HCT116 (cell line): ENCODE measurements at regions not wholly inside any gene's neighbourhood (a gene's known extent, or its start where the extent isn't known, plus 50 kb on each side); places are given as distances from the start of the nearest gene placed in this dataset.

Source experiments
- ATAC-seq: fragments of 200-7000 bp; cut with Tn5 transposase; 2 replicates; pipeline ENCODE4 v1.9.1; 2020; ENCODE audit warnings: mild to moderate bottlenecking, moderate library complexity
- BruUV-seq: library from RNA; stranded (reverse); fragments of 400-500 nt; replicated peaks from 2 replicates; lab custom pipeline; 2021; lab: Mats Ljungman, UMichigan
- CTCF ChIA-PET: fragments of 300-600 bp; sonication (Branson Sonifier 250); formaldehyde crosslinking; loops from one replicate; lab custom pipeline; 2021; ENCODE audit warnings: antibody characterized with exemption; lab: Charles Lee
- POLR2A ChIA-PET: fragments of 300-600, 350-600 bp; sonication (Branson Sonifier 250); formaldehyde crosslinking; loops from one replicate; lab custom pipeline; 2021; ENCODE audit warnings: antibody characterized with exemption; lab: Charles Lee
- RAD21 ChIA-PET, 2 experiments: fragments of 300-600 bp; sonication (Branson Sonifier 250); formaldehyde crosslinking; loops; one replicate each; lab custom pipeline; 2023; ENCODE audit warnings: low total read pairs in 2 of 2; ENCODE audit not compliant: uncharacterized antibody in 2 of 2, unreplicated experiment in 2 of 2, low non-redundant PET in 1 of 2; lab: Charles Lee
- DNase-seq: peaks from one replicate; pipeline ENCODE4 v3.0.0-alpha.2; 2010; ENCODE audit warnings: low read depth, low spot score
- H2AFZ ChIP-seq: fragments of 200-600 bp; shearing (Covaris generic), sonication (generic); 2 replicates; pipeline ENCODE4 v1.6.1; 2017; ENCODE audit warnings: low read depth, mixed run types, mixed read lengths, antibody characterized with exemption, low read length; ENCODE audit not compliant: poor library complexity, severe bottlenecking
- H3K27ac ChIP-seq: 2 replicates; pipeline ENCODE4 v1.5.1; 2012; ENCODE audit warnings: low read depth, low read length
- H3K27me3 ChIP-seq: fragments of 200-600 bp; sonication (generic); 2 replicates; pipeline ENCODE4 v1.6.1; 2016; ENCODE audit warnings: mixed run types, low read length, mixed read lengths; ENCODE audit not compliant: insufficient read depth
- H3K36me3 ChIP-seq, 2 experiments: fragments of 200-500 bp in 1 of 2; fragments of 200-600 bp in 1 of 2; sonication (Bioruptor generic) in 1 of 2; sonication (generic) in 1 of 2; 2 replicates each; pipeline versions ENCODE4 v1.5.1 to v1.6.1; 2014 to 2016; ENCODE audit warnings: low read length in 2 of 2, inconsistent platforms in 1 of 2, mixed read lengths in 1 of 2, mixed run types in 1 of 2; ENCODE audit not compliant: insufficient read depth in 2 of 2, control insufficient read depth in 1 of 2
- H3K4me1 ChIP-seq, 2 experiments: fragments of 200-600 bp in 1 of 2; sonication (generic) in 1 of 2; 2 replicates each; pipeline versions ENCODE4 v1.5.1 to v1.6.1; 2012 to 2017; ENCODE audit warnings: low read length in 2 of 2, inconsistent platforms in 1 of 2, mild to moderate bottlenecking in 1 of 2, mixed read lengths in 1 of 2, mixed run types in 1 of 2, moderate library complexity in 1 of 2; ENCODE audit not compliant: insufficient read depth in 2 of 2, control insufficient read depth in 1 of 2
- H3K4me2 ChIP-seq: fragments of 200-600 bp; sonication (generic); 2 replicates; pipeline ENCODE4 v1.6.1; 2017; ENCODE audit warnings: mixed run types, low read length, mixed read lengths
- H3K4me3 ChIP-seq, 2 experiments: fragments of 200-600 bp in 1 of 2; sonication (generic) in 1 of 2; replicated peaks in 1 of 2; 2 replicates each; pipeline ENCODE4 v1.5.1; 2011 to 2016; ENCODE audit warnings: low read length in 2 of 2, control low read depth in 1 of 2, low read depth in 1 of 2, mild to moderate bottlenecking in 1 of 2, mixed read lengths in 1 of 2, mixed run types in 1 of 2
- H3K79me2 ChIP-seq: fragments of 200-600 bp; sonication (generic); 2 replicates; pipeline ENCODE4 v1.6.1; 2017; ENCODE audit warnings: mild to moderate bottlenecking, mixed run types, low read length, moderate library complexity, mixed read lengths; ENCODE audit not compliant: insufficient read depth
- H3K9ac ChIP-seq: fragments of 200-600 bp; sonication (generic); 2 replicates; pipeline ENCODE4 v1.6.1; 2016; ENCODE audit warnings: low read length, mixed read lengths
- H3K9me2 ChIP-seq: fragments of 200-600 bp; sonication (generic), shearing (Covaris generic); 2 replicates; pipeline ENCODE4 v1.6.1; 2017; ENCODE audit warnings: mixed run types, mild to moderate bottlenecking, moderate library complexity; ENCODE audit not compliant: insufficient read depth
- H3K9me3 ChIP-seq, 2 experiments: fragments of 200-500 bp in 1 of 2; fragments of 200-600 bp in 1 of 2; sonication (Bioruptor generic) in 1 of 2; sonication (generic) in 1 of 2; 2 replicates each; pipeline ENCODE4 v1.6.1; 2014 to 2017; ENCODE audit warnings: low read length in 2 of 2, mixed read lengths in 2 of 2, inconsistent platforms in 1 of 2, low read depth in 1 of 2, mild to moderate bottlenecking in 1 of 2, mixed run types in 1 of 2, moderate library complexity in 1 of 2; ENCODE audit not compliant: control insufficient read depth in 1 of 2, insufficient read depth in 1 of 2
- H4K20me1 ChIP-seq: fragments of 200-600 bp; sonication (generic), shearing (Covaris generic); 2 replicates; pipeline ENCODE4 v1.6.1; 2017; ENCODE audit warnings: mixed run types, mild to moderate bottlenecking, moderate library complexity; ENCODE audit not compliant: insufficient read depth
- CEBPB ChIP-seq: IDR thresholded peaks from 2 replicates; pipeline ENCODE4 v1.6.1; 2012; ENCODE audit warnings: low read depth
- ELF1 ChIP-seq: IDR thresholded peaks from 2 replicates; pipeline ENCODE4 v1.6.1; 2012; ENCODE audit warnings: low read depth, borderline replicate concordance
- EZH2 ChIP-seq: fragments of 200-600 bp; sonication (generic); IDR thresholded peaks from 2 replicates; pipeline ENCODE4 v1.6.1; 2017; ENCODE audit warnings: antibody characterized with exemption, mixed run types
- JUND ChIP-seq: IDR thresholded peaks from 2 replicates; pipeline ENCODE4 v1.6.1; 2012
- POLR2A ChIP-seq: IDR thresholded peaks from 2 replicates; pipeline ENCODE4 v1.7.0; 2011; ENCODE audit warnings: borderline replicate concordance; ENCODE audit not compliant: insufficient read depth, insufficient read length; ENCODE audit errors: extremely low read depth
- POLR2AphosphoS5 ChIP-seq: IDR thresholded peaks from 2 replicates; pipeline ENCODE4 v1.6.1; 2011; ENCODE audit warnings: mild to moderate bottlenecking, low read depth, low read length, moderate library complexity
- RAD21 ChIP-seq: IDR thresholded peaks from 2 replicates; pipeline ENCODE4 v1.6.1; 2012; ENCODE audit warnings: low read depth, mild to moderate bottlenecking
- SIN3A ChIP-seq: IDR thresholded peaks from 2 replicates; pipeline ENCODE4 v1.6.1; 2012; ENCODE audit warnings: low read depth
- SP1 ChIP-seq: IDR thresholded peaks from 2 replicates; pipeline ENCODE4 v1.6.1; 2012; ENCODE audit warnings: low read depth
- SRF ChIP-seq: IDR thresholded peaks from 2 replicates; pipeline ENCODE4 v1.6.1; 2012; ENCODE audit warnings: low read depth
- TCF7L2 ChIP-seq: IDR thresholded peaks from 2 replicates; pipeline ENCODE4 v1.7.0; 2011; ENCODE audit warnings: borderline replicate concordance, inconsistent platforms; ENCODE audit not compliant: insufficient read depth, insufficient read length; ENCODE audit errors: extremely low read depth
- YY1 ChIP-seq: IDR thresholded peaks from 2 replicates; pipeline ENCODE4 v1.6.1; 2011; ENCODE audit warnings: low read length, low read depth, moderate library complexity, mild to moderate bottlenecking; ENCODE audit not compliant: insufficient replicate concordance; ENCODE audit errors: extremely low read depth
- ZFX ChIP-seq: fragments of 450-650 bp; IDR thresholded peaks from 2 replicates; pipeline ENCODE4 v1.6.1; 2017
- ZNF274 ChIP-seq: fragments of 200-500 bp; sonication (Bioruptor generic); IDR thresholded peaks from 2 replicates; pipeline ENCODE4 v1.6.1; 2014; ENCODE audit warnings: mild to moderate bottlenecking, low read depth, low read length, inconsistent platforms
- intact Hi-C: fragments of 100-400 bp; cut with micrococcal nuclease; formaldehyde crosslinking; loops from 2 replicates; pipeline ENCODE4 v1.10.0; 2022
- TF ChIP-seq, protein P1 (sequence below): IDR thresholded peaks from 2 replicates; pipeline ENCODE4 v1.6.1; 2012
- TF ChIP-seq, protein P2 (sequence below): IDR thresholded peaks from 2 replicates; pipeline ENCODE4 v1.6.1; 2012
- TF ChIP-seq, protein P3 (sequence below): IDR thresholded peaks from 2 replicates; pipeline ENCODE4 v1.6.1; 2012; ENCODE audit warnings: low read depth

DNA sequence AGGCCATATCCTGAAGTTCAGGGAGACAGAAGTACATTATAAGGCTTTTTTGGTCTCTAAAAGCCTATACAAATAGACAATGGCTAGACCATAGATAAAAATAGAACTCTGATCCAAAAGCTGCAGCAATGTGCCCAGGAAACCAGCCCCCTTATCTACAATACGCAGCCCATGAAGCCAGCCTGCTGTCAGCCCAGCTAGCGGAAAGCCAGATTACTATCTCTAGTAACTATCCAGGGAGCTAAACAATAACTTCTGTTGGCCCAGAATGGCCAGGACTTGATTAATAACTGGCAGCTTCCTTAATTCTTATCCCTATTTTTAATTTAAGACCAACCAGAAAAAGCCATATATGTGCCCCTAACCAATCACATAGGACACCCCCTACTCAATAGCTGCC is 160.4 kb upstream of the SMLR1 start:
- ChIA-PET POLR2A (no interaction called here), CTCF (interaction anchor here (1.9 kb wide), 1 partner anchor 31 kb away, joined by 5 read pairs; no protein-coding TSS in a partner anchor)

More for the DNA sequence above, 160.4 kb upstream of the SMLR1 start:
- Histone ChIP-seq H3K27me3 (no peaks in the 10 kb centered on the region), H2AFZ (no peak overlapping the region), H4K20me1 (no peaks in the 10 kb centered on the region), H3K9ac (no peak overlapping the region), H3K79me2 (no peaks in the 10 kb centered on the region), H3K36me3 (no peaks in the 10 kb centered on the region), H3K4me1 (no peaks in the 10 kb centered on the region), H3K9me2 (no peaks in the 10 kb centered on the region), H3K4me2 (no peak overlapping the region), H3K9me3 (no peaks in the 10 kb centered on the region), H3K4me3 (no peak overlapping the region), H3K27ac (no peak overlapping the region)
- TF ChIP-seq ZNF274 = no peak
- no peak for TF ChIP-seq POLR2A
- TF ChIP-seq, protein P1, sequence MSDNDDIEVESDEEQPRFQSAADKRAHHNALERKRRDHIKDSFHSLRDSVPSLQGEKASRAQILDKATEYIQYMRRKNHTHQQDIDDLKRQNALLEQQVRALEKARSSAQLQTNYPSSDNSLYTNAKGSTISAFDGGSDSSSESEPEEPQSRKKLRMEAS = no peak
- no peak for TF ChIP-seq SRF
- no peak for TF ChIP-seq SP1
- TF ChIP-seq, protein P2, sequence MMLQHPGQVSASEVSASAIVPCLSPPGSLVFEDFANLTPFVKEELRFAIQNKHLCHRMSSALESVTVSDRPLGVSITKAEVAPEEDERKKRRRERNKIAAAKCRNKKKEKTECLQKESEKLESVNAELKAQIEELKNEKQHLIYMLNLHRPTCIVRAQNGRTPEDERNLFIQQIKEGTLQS = no peak
- no peak for TF ChIP-seq JUND
- TF ChIP-seq SIN3A = no peak
- no peak for TF ChIP-seq ZFX
- TF ChIP-seq CEBPB = no peak
- TF ChIP-seq YY1 = no peak
- no peak for TF ChIP-seq RAD21
- no peak for TF ChIP-seq EZH2
- TF ChIP-seq POLR2AphosphoS5 = no peak
- TF ChIP-seq, protein P3, sequence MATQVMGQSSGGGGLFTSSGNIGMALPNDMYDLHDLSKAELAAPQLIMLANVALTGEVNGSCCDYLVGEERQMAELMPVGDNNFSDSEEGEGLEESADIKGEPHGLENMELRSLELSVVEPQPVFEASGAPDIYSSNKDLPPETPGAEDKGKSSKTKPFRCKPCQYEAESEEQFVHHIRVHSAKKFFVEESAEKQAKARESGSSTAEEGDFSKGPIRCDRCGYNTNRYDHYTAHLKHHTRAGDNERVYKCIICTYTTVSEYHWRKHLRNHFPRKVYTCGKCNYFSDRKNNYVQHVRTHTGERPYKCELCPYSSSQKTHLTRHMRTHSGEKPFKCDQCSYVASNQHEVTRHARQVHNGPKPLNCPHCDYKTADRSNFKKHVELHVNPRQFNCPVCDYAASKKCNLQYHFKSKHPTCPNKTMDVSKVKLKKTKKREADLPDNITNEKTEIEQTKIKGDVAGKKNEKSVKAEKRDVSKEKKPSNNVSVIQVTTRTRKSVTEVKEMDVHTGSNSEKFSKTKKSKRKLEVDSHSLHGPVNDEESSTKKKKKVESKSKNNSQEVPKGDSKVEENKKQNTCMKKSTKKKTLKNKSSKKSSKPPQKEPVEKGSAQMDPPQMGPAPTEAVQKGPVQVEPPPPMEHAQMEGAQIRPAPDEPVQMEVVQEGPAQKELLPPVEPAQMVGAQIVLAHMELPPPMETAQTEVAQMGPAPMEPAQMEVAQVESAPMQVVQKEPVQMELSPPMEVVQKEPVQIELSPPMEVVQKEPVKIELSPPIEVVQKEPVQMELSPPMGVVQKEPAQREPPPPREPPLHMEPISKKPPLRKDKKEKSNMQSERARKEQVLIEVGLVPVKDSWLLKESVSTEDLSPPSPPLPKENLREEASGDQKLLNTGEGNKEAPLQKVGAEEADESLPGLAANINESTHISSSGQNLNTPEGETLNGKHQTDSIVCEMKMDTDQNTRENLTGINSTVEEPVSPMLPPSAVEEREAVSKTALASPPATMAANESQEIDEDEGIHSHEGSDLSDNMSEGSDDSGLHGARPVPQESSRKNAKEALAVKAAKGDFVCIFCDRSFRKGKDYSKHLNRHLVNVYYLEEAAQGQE = no peak
- no peak for TF ChIP-seq ELF1
- no peak for TF ChIP-seq TCF7L2
- intact Hi-C loops = no loop called here
- DNase-seq (no peak), ATAC-seq (no peak)
- BruUV-seq = no TSS peak
- RAD21 ChIA-PET = interaction anchor here in 1 of 2 experiments (0.6 kb wide), 1 partner anchor 167 kb away, joined by 3 read pairs; no protein-coding TSS in a partner anchor
